Heart left ventricle (tissue), 16 donors: ENCODE measurements at regions not wholly inside any gene's neighbourhood (a gene's known extent, or its start where the extent isn't known, plus 50 kb on each side); places are given as distances from the start of the nearest gene placed in this dataset.
A peak's percentile ranks its signal among the peaks of the same experiment; 100 is the strongest.

ENCODE experiments used
- ATAC-seq, 4 donors: fragments of 200-7000 bp; cut with Tn5 transposase; one replicate each; pipeline ENCODE4 v1.9.1; 2020 to 2022; ENCODE audit warnings: moderate library complexity in 4 of 4, mild to moderate bottlenecking in 3 of 4, moderate number of reproducible peaks in 1 of 4
- DNase-seq, 5 donors: peaks; one replicate each; pipeline ENCODE4 v3.0.0-alpha.2; 2020
- H3K27ac ChIP-seq, 12 donors: fragments of 200-600 bp; sonication (generic) in 4 of 12; one replicate each; pipeline versions ENCODE4 v1.5.0 to v1.8.0; 2016 to 2022; ENCODE audit warnings: mild to moderate bottlenecking in 2 of 12
- H3K27me3 ChIP-seq, 9 donors: fragments of 200-600 bp; sonication (generic) in 2 of 9; one replicate each; pipeline versions ENCODE4 v1.5.1 to v1.8.0; 2016 to 2022; ENCODE audit warnings: mild to moderate bottlenecking in 3 of 9
- H3K36me3 ChIP-seq, 9 donors: fragments of 200-600 bp; sonication (generic) in 2 of 9; one replicate each; pipeline versions ENCODE4 v1.5.0 to v1.8.0; 2018 to 2022; ENCODE audit warnings: mild to moderate bottlenecking in 2 of 9
- H3K4me1 ChIP-seq, 12 donors: fragments of 200-600 bp; sonication (generic) in 4 of 12; one replicate each; pipeline versions ENCODE4 v1.5.0 to v1.8.0; 2016 to 2022; ENCODE audit warnings: mild to moderate bottlenecking in 3 of 12
- H3K4me3 ChIP-seq, 12 donors: fragments of 200-600 bp; sonication (generic) in 4 of 12; one replicate each; pipeline versions ENCODE4 v1.5.0 to v1.8.0; 2017 to 2022; ENCODE audit warnings: mild to moderate bottlenecking in 9 of 12, moderate library complexity in 4 of 12
- H3K9me3 ChIP-seq, 12 donors: fragments of 200-600 bp; sonication (generic) in 4 of 12; one replicate each; pipeline versions ENCODE4 v1.5.0 to v1.8.0; 2016 to 2022; ENCODE audit warnings: mild to moderate bottlenecking in 1 of 12
- POLR2A ChIP-seq, 2 donors: fragments of 450-650 bp; IDR thresholded peaks; one replicate each; pipeline ENCODE4 v1.6.1; 2017; ENCODE audit warnings: antibody characterized with exemption in 2 of 2, mild to moderate bottlenecking in 2 of 2, moderate library complexity in 2 of 2
- WGBS, 4 donors: extraction: QIAGEN DNeasy Blood & Tissue Kit in 2 of 4; methylation state at CpG; one replicate each; pipeline versions ENCODE4 v1.1.5 to v1.1.7; 2013 to 2018; 5-methylcytosine and 5-hydroxymethylcytosine counted together
- intact Hi-C, 10 donors: fragments of 100-400 bp; cut with DNase I; formaldehyde crosslinking; loops; one replicate each; pipeline versions ENCODE4 v1.11.1 to v1.14.2; 2022
- TF ChIP-seq, protein P1 (sequence below), 12 donors: fragments of 200-600 bp; sonication (generic) in 4 of 12; IDR thresholded peaks; one replicate each; pipeline versions ENCODE4 v1.5.0 to v1.8.0; 2018 to 2022; ENCODE audit warnings: antibody characterized with exemption in 12 of 12, mild to moderate bottlenecking in 5 of 12
- donor health status: ischemic (EF 13 %, LVEDD 7.1; RV severe dilation, severe dysfunction).
- donor health status: healthy with polysubstance abuse.
- donor health status: DM: no; HTN: yes; CAD: no.
- donor health status: DM: no; HTN: no; CAD: no.
- donor health status: ischemic (EF 25% LVEDD 6.9; RV normal size, moderate dysfunction).
- donor health status: ischemic (EF 25% LVEDD 5.7; RV mildly dilated, moderate dysfunction).
- donor health status: healthy.
- donor health status: DM: yes; HTN: yes; CAD: no.
- donor health status: ischemic (EF 35%, LVEDD 5.7; RV mildly dilated, moderate dysfunction).
- donor health status: nonischemic (EF 11% LVEDD 7.7; RV severe dilation, severe dysfunction).
- donor health status: DM: yes; HTN: yes; CAD: no.
- donor health status: PGD.
- donor health status: ischemic (EF 29% LVEDD 5.4; RV normal size, mild dysfunction).
- donor health status: nonischemic (EF 23%, LVEDD 6.1; RV moderate dilation, normal function).

DNA sequence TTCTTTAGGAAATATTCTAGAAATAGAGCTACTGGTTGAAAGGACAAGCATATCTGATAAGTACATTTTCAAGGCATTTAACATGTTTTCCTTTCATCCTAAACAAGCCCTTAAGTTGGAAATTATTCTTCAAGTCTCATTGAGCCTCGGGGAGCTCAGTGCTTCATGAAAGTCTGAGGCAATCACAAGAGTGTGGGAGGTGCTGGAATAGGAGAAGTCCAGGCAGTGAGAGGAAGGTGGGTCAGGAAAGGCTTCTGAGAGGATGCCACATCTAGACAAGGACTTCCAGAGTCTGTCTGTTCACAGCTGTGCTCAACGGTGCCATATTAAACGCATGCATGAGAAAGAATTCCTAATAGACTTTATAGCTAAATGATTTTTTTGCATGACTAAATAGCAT lies 69.8 kb downstream of the CD83 start:
- Histone ChIP-seq H3K4me3 (no peak overlapping the region), H3K27me3 (no peaks in the 10 kb centered on the region), H3K4me1 (peaks cover 0 to 27% (median 0%) of the 10 kb centered on the region in 12 donors), H3K9me3 (peaks cover 0 to 6% (median 0%) of the 10 kb centered on the region in 12 donors), H3K36me3 (no peaks in the 10 kb centered on the region), H3K27ac (no peak overlapping the region)
- no peak for DNase-seq
- no peak for ATAC-seq
- no peak for TF ChIP-seq POLR2A (IDR thresholded peaks at IDR 0.05)
- TF ChIP-seq, protein P1, sequence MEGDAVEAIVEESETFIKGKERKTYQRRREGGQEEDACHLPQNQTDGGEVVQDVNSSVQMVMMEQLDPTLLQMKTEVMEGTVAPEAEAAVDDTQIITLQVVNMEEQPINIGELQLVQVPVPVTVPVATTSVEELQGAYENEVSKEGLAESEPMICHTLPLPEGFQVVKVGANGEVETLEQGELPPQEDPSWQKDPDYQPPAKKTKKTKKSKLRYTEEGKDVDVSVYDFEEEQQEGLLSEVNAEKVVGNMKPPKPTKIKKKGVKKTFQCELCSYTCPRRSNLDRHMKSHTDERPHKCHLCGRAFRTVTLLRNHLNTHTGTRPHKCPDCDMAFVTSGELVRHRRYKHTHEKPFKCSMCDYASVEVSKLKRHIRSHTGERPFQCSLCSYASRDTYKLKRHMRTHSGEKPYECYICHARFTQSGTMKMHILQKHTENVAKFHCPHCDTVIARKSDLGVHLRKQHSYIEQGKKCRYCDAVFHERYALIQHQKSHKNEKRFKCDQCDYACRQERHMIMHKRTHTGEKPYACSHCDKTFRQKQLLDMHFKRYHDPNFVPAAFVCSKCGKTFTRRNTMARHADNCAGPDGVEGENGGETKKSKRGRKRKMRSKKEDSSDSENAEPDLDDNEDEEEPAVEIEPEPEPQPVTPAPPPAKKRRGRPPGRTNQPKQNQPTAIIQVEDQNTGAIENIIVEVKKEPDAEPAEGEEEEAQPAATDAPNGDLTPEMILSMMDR (IDR thresholded peaks at IDR 0.05): no peak
- intact Hi-C loops: no loop called here
- WGBS, 4 donors: 70 to 83% (median 80%) methylated on average over 3 of the region's 3 CpGs

DNA sequence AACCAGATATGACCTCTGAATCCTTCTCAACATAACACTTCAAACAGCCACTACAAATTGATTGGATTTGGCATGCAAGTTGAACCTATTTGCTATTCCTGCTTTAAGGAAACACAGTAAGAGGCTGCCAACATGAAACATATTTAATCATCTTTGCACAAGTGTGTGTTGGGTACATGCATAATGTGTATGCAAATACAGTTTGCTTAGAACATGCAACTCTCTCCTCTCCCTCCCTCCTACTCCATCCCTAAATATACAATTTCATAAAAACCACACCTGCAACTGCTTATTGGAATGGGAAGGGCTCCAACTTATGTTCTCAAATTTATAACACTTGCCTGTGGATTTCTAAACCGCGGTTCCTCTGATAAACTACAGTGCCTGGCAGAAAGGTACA lies 71.5 kb downstream of the CD83 start:
- intact Hi-C loops: no loop called here
- WGBS, 4 donors: 86 to 98% (median 93%) methylated on average over 2 of the region's 2 CpGs
- no peak for TF ChIP-seq POLR2A (IDR thresholded peaks at IDR 0.05)
- TF ChIP-seq, protein P1 (IDR thresholded peaks at IDR 0.05): no peak

DNA sequence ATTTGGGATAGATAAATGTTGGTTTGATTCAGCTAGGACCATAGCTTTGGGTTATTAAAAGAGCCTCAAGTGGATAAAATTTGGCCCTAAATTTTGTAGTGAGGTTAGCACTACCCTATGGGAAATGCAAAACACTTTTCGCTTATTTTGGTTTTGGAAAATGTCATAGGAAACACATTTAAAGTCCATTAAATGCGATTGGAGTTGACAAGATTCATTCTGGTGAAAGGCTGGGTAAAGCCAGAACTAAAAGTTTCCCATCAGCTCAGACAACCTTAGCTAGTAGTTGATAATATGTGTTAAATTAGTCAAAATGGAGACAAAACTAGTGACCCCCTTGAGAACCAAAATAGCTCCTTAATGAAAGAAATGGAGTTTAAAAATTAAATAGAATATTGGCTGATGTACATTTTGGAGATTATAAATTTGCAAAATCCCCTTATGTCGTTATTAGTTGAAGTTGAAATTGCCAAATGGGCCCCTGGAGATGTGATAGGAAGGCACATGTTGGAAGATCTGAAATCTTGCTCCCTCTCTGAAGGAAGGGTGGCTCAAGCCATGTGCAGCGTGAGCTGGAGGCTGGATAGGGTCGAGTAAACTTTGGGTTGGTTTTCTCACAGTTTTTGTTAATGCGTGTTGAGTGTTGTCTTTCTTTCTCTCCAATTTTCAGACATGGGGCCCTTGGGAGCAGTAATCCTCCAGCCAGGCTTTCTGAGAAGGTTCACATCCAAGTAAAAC lies 72.8 kb downstream of the CD83 start:
- WGBS, 4 donors: 60 to 73% (median 70%) methylated on average over 6 of the region's 6 CpGs
- H3K27me3 ChIP-seq: no peaks in the 10 kb centered on the region
- no peaks in the 10 kb centered on the region for H3K36me3 ChIP-seq
- H3K9me3 ChIP-seq: peaks cover 0 to 4% (median 0%) of the 10 kb centered on the region in 12 donors
- ATAC-seq (peak in 1 of 4 donors; percentile 14), DNase-seq (no peak)
- intact Hi-C loops: no loop called here
- peak overlapping the region in 2 of 12 donors; percentile 52 to 61 for H3K27ac ChIP-seq
- peaks cover 0 to 30% (median 0%) of the 10 kb centered on the region in 12 donors for H3K4me1 ChIP-seq
- no peak for TF ChIP-seq POLR2A (IDR thresholded peaks at IDR 0.05)
- TF ChIP-seq, protein P1 (IDR thresholded peaks at IDR 0.05): no peak
- no peak overlapping the region for H3K4me3 ChIP-seq

More for the DNA sequence above, 71.5 kb downstream of the CD83 start:
- Histone ChIP-seq H3K27ac (no peak overlapping the region), H3K27me3 (no peaks in the 10 kb centered on the region), H3K9me3 (peaks cover 0 to 6% (median 0%) of the 10 kb centered on the region in 12 donors), H3K4me3 (no peak overlapping the region), H3K36me3 (no peaks in the 10 kb centered on the region), H3K4me1 (peaks cover 0 to 30% (median 0%) of the 10 kb centered on the region in 12 donors)
- DNase-seq (no peak), ATAC-seq (no peak)

DNA sequence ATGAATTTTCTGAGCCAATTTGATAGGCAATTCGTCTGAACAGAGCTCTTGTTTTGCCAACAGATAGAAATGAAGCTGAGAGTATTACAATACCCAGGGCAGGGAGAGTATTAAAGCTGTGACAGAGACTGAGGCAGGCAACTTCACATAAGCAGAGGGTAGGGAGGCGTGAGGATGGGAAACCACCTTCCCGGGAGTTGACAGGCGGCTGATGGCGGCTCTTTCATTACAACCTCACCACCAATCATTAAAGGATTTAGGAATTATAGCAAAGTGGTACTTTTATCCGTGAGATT lies 73.3 kb downstream of the CD83 start:
- Histone ChIP-seq H3K27me3 (no peaks in the 10 kb centered on the region), H3K4me1 (peaks cover 0 to 30% (median 0%) of the 10 kb centered on the region in 12 donors), H3K27ac (peak overlapping the region in 2 of 12 donors; percentile 55 to 61), H3K4me3 (no peak overlapping the region), H3K9me3 (no peaks in the 10 kb centered on the region), H3K36me3 (no peaks in the 10 kb centered on the region)
- TF ChIP-seq, protein P1 (IDR thresholded peaks at IDR 0.05): no peak
- TF ChIP-seq POLR2A (IDR thresholded peaks at IDR 0.05): no peak
- WGBS, 4 donors: 82 to 86% (median 85%) methylated on average over 6 of the region's 6 CpGs
- ATAC-seq: no peak
- DNase-seq: no peak
- intact Hi-C loops: no loop called here
